Liver (tissue), 8 donors: ENCODE measurements at regions not wholly inside any gene's neighbourhood (a gene's known extent, or its start where the extent isn't known, plus 50 kb on each side); places are given as distances from the start of the nearest gene placed in this dataset.
"Not testable (repeated sequence)": the region's sequence is repeated elsewhere in the genome, so short reads cannot be mapped to it uniquely, and the experiment has no call there.

ENCODE experiments used
- DNase-seq: peaks from one replicate; pipeline ENCODE4 v3.0.0-alpha.2; 2017; ENCODE audit warnings: low spot score
- H3K27ac ChIP-seq, 2 donors: one replicate each; pipeline ENCODE4 v1.7.0; 2013; ENCODE audit warnings: inconsistent platforms in 2 of 2, low read length in 2 of 2, control low read depth in 1 of 2, low read depth in 1 of 2, mild to moderate bottlenecking in 1 of 2
- H3K27me3 ChIP-seq, 4 donors: one replicate each; pipeline versions ENCODE4 v1.6.1 to v1.7.0; 2013; ENCODE audit warnings: low read length in 3 of 4, inconsistent platforms in 1 of 4, mild to moderate bottlenecking in 1 of 4, moderate library complexity in 1 of 4; ENCODE audit not compliant: control insufficient read depth in 4 of 4, insufficient read depth in 4 of 4
- H3K36me3 ChIP-seq, 4 donors: one replicate each; pipeline versions ENCODE4 v1.6.1 to v1.7.0; 2013; ENCODE audit warnings: low read length in 3 of 4, mild to moderate bottlenecking in 3 of 4, low read depth in 1 of 4, moderate library complexity in 1 of 4; ENCODE audit not compliant: control insufficient read depth in 4 of 4, insufficient read depth in 3 of 4
- H3K4me1 ChIP-seq, 4 donors: one replicate each; pipeline versions ENCODE4 v1.6.1 to v1.7.0; 2013; ENCODE audit warnings: low read length in 3 of 4, mild to moderate bottlenecking in 3 of 4, moderate library complexity in 1 of 4; ENCODE audit not compliant: control insufficient read depth in 4 of 4, insufficient read depth in 4 of 4
- H3K4me3 ChIP-seq, 3 donors: one replicate each; pipeline versions ENCODE4 v1.6.1 to v1.7.0; 2013; ENCODE audit warnings: low read length in 3 of 3, control low read depth in 1 of 3, low read depth in 1 of 3, mild to moderate bottlenecking in 1 of 3
- H3K9ac ChIP-seq, 2 donors: one replicate each; pipeline ENCODE4 v1.7.0; 2013; ENCODE audit warnings: low read length in 2 of 2, mild to moderate bottlenecking in 2 of 2, moderate library complexity in 2 of 2, control low read depth in 1 of 2, low read depth in 1 of 2
- H3K9me3 ChIP-seq, 4 donors: one replicate each; pipeline versions ENCODE4 v1.6.1 to v1.7.0; 2013; ENCODE audit warnings: low read length in 3 of 4; ENCODE audit not compliant: control insufficient read depth in 4 of 4
- CTCF ChIP-seq: fragments of 150-350 bp; IDR thresholded peaks from 2 replicates; pipeline ENCODE4 v1.5.1; 2017; ENCODE audit warnings: improper control_type of control experiment, low read depth, low read length; ENCODE audit not compliant: missing input control
- FOXA1 ChIP-seq: IDR thresholded peaks from 2 replicates; pipeline ENCODE4 v1.6.1; 2016; ENCODE audit warnings: antibody characterized with exemption
- GABPA ChIP-seq, 2 donors: IDR thresholded peaks in 1 of 2; conservative IDR thresholded peaks in 1 of 2; 2 replicates each; pipeline ENCODE4 v1.6.1; 2016; ENCODE audit warnings: antibody characterized with exemption in 2 of 2, mild to moderate bottlenecking in 1 of 2, moderate library complexity in 1 of 2
- HNF4A ChIP-seq, 2 donors: conservative IDR thresholded peaks; 2 replicates each; pipeline ENCODE4 v1.6.1; 2016; ENCODE audit warnings: antibody characterized with exemption in 2 of 2, mild to moderate bottlenecking in 2 of 2
- HNF4G ChIP-seq: IDR thresholded peaks from 2 replicates; pipeline ENCODE4 v1.6.1; 2016; ENCODE audit warnings: antibody characterized with exemption
- JUND ChIP-seq, 2 donors: IDR thresholded peaks; 2 replicates each; pipeline ENCODE4 v1.6.1; 2016; ENCODE audit warnings: antibody characterized with exemption in 2 of 2
- NR2F2 ChIP-seq: IDR thresholded peaks from 2 replicates; pipeline ENCODE4 v1.6.1; 2016; ENCODE audit warnings: antibody characterized with exemption
- RAD21 ChIP-seq, 2 donors: IDR thresholded peaks; 2 replicates each; pipeline ENCODE4 v1.6.1; 2016; ENCODE audit warnings: antibody characterized with exemption in 2 of 2, mild to moderate bottlenecking in 2 of 2
- RXRA ChIP-seq, 2 donors: IDR thresholded peaks; 2 replicates each; pipeline ENCODE4 v1.6.1; 2017 to 2018; ENCODE audit warnings: antibody characterized with exemption in 2 of 2, mild to moderate bottlenecking in 1 of 2
- SP1 ChIP-seq: IDR thresholded peaks from 2 replicates; pipeline ENCODE4 v1.6.1; 2018; ENCODE audit warnings: antibody characterized with exemption, mild to moderate bottlenecking
- TAF1 ChIP-seq: conservative IDR thresholded peaks from 2 replicates; pipeline ENCODE4 v1.6.1; 2016; ENCODE audit warnings: antibody characterized with exemption, mild to moderate bottlenecking
- WGBS: extraction: QIAGEN DNeasy Blood & Tissue Kit; methylation state at CpG from one replicate; pipeline ENCODE4 v1.1.7; 2013; 5-methylcytosine and 5-hydroxymethylcytosine counted together
- donor health status: healthy.
- donor health status: healthy.
- donor health status: healthy.
- donor health status: healthy.
- donor health status: healthy.

- 58% methylated on average over 1 of the region's 1 CpG for WGBS
- no peak for DNase-seq
- Histone ChIP-seq H3K4me1 (no peaks in the 10 kb centered on the region), H3K9me3 (no peaks in the 10 kb centered on the region), H3K27me3 (no peaks in the 10 kb centered on the region), H3K36me3 (no peaks in the 10 kb centered on the region), H3K27ac (no peak overlapping the region), H3K9ac (no peak overlapping the region), H3K4me3 (no peak overlapping the region)
- TF ChIP-seq FOXA1: no peak
Observed at GRCh38 chr5:128858995-128859394, 106.3 kb upstream of the SLC27A6 start.

- not testable (repeated sequence) for H3K36me3 ChIP-seq, H3K27ac ChIP-seq, H3K9ac ChIP-seq, H3K4me1 ChIP-seq, H3K4me3 ChIP-seq, H3K9me3 ChIP-seq, H3K27me3 ChIP-seq, DNase-seq
- WGBS: 92% methylated on average over 22 of the region's 22 CpGs
Observed at GRCh38 chr5:128861155-128861554, 104.1 kb upstream of the SLC27A6 start.

- no peak overlapping the region for H3K27ac ChIP-seq
- H3K4me3 ChIP-seq: no peak overlapping the region
- no peak overlapping the region for H3K9ac ChIP-seq
- H3K4me1 ChIP-seq: no peaks in the 10 kb centered on the region
- no peaks in the 10 kb centered on the region for H3K36me3 ChIP-seq
- peaks cover 0 to 2% (median 0%) of the 10 kb centered on the region in 4 donors for H3K27me3 ChIP-seq
- TF ChIP-seq RXRA (IDR thresholded peaks at IDR 0.05): no peak
- no peak for TF ChIP-seq HNF4A (conservative IDR thresholded peaks at IDR 0.05)
- peaks cover 0 to 3% (median 0%) of the 10 kb centered on the region in 4 donors for H3K9me3 ChIP-seq
- 26% methylated on average over 1 of the region's 1 CpG for WGBS
- no peak for DNase-seq
Observed at GRCh38 chr5:128869970-128870369, 95.3 kb upstream of the SLC27A6 start.

- no peak overlapping the region for H3K27ac ChIP-seq
- H3K9me3 ChIP-seq: peaks cover 0 to 7% (median 0%) of the 10 kb centered on the region in 4 donors
- H3K27me3 ChIP-seq: peaks cover 0 to 2% (median 0%) of the 10 kb centered on the region in 4 donors
- no peak for DNase-seq
- WGBS: 74% methylated on average over 5 of the region's 5 CpGs
- H3K9ac ChIP-seq: no peak overlapping the region
- H3K36me3 ChIP-seq: no peaks in the 10 kb centered on the region
- no peak overlapping the region for H3K4me3 ChIP-seq
- TF ChIP-seq HNF4A (conservative IDR thresholded peaks at IDR 0.05): no peak
- no peak for TF ChIP-seq RXRA (IDR thresholded peaks at IDR 0.05)
- no peak for TF ChIP-seq NR2F2
- TF ChIP-seq JUND (IDR thresholded peaks at IDR 0.05): no peak
- TF ChIP-seq CTCF: no peak
- no peak for TF ChIP-seq FOXA1
- no peak for TF ChIP-seq GABPA (IDR thresholded peaks at IDR 0.05 in 1 of 2, conservative IDR thresholded peaks at IDR 0.05 in 1 of 2)
- TF ChIP-seq HNF4G: no peak
- no peak for TF ChIP-seq SP1
- TF ChIP-seq RAD21 (IDR thresholded peaks at IDR 0.05): no peak
- no peak for TF ChIP-seq TAF1
- no peaks in the 10 kb centered on the region for H3K4me1 ChIP-seq
Observed at GRCh38 chr5:128870373-128870772, 94.9 kb upstream of the SLC27A6 start.
